GM19455 (cell line): ENCODE measurements at regions not wholly inside any gene's neighbourhood (a gene's known extent, or its start where the extent isn't known, plus 50 kb on each side); places are given as distances from the start of the nearest gene placed in this dataset.
"Not testable (repeated sequence)": the region's sequence is repeated elsewhere in the genome, so short reads cannot be mapped to it uniquely, and the experiment has no call there.

Source experiments
- ATAC-seq: cut with Tn5 transposase; IDR thresholded peaks from one replicate; pipeline ENCODE4 v1.9.1; 2021; ENCODE audit not compliant: unreplicated experiment

DNA sequence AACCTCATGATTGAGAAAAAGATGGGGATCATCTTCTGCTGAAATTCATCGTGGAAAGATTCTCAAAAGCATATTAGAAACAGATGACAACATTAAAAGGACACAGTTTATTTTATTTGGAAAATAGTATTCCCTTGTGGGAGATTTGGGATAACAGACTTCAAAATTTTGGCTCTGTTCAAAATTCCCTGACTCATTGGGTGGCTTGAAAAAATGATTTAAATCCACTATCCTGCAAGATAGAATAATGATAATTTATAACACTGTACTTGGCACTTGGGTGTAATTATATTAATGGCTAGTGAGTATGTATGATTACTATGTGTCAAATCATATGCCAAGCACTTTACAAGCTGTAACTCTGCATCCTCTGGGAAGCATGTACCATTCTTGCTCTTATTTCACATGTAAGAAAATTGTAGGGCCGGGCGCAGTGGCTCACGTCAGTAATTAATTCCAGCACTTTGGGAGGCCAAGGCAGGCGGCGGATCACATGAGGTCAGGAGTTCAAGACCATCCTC lies 128.8 kb downstream of the LMNTD1 start:
- ATAC-seq, result no peak

DNA sequence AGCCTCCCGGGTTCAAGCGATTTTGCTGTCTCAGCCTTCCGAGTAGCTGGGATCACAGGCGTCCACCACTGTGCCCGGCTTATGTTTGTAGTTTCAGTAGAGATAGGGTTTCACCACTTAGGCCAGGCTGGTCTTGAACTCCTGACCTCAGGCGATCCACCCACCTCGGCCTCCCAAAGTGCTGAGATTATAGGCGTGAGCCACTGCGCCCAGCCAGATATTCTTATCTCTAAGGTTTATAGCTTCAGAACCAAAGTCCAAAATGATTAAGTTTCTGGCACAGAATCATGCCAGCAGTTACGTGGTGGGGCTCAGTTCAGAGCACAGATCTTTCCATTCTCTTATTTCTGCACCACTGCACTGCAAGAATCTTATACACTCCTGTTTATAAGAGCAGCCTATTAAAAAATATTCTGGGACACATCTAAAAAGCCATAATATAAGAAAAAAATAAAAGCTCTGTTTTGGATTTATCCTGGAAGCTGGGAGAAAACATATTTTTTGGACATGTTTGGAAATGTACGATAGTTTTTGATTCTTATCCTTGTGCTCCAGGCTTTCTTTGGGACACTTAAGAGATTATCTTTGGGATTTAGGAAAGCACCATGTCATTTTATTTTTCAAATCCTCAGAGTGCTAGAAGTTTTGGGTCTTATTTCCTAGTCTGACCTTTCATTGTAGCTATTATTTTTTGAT lies 129.6 kb downstream of the LMNTD1 start:
- no peak for ATAC-seq

DNA sequence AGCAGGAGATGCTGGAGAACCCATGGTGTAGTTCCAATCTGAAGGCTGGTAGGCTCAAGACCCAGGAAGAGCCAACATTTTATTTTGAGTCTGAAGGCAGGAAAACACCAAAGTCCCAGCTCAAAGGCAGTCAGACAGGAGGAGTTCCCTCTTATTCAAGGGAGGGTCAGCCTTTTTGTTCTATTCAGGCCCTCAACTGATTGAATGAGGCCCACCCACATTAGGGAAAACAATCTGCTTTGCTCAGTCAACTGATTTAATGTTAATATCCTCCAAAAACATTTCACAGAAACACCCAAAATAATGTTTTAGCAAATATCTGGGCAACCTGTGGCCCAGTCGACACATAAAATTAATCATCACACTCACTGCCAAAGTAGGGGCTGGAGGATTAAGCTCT lies 130.8 kb downstream of the LMNTD1 start:
- no peak for ATAC-seq

DNA sequence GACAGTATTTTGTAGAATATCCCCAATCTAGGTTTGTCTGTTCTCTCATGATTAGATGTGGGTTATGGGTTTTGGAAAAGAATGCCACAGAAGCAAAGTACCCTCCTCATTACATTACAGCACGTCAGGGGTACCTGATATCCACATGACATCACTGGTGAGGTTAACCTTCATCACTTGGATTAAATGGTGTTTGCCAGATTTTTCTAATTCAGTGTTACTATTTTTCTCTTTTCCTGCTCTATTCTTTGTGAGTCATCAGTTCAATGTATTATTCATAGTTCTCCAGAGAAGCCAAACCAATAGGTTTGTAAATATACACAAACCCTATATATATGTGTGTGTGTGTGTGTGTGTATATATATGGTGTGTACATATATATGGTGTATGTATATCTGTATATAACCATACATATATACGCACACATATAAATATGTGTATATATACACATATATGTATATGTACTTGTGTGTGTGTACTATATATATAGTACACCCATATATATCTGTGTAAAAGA lies 131.4 kb downstream of the LMNTD1 start:
- ATAC-seq, result no peak

GRCh38 chr12:25420116-25420515 lies 133.0 kb downstream of the LMNTD1 start:
- no peak for ATAC-seq

GRCh38 chr12:25419595-25419994 lies 133.5 kb downstream of the LMNTD1 start:
- no peak for ATAC-seq

DNA sequence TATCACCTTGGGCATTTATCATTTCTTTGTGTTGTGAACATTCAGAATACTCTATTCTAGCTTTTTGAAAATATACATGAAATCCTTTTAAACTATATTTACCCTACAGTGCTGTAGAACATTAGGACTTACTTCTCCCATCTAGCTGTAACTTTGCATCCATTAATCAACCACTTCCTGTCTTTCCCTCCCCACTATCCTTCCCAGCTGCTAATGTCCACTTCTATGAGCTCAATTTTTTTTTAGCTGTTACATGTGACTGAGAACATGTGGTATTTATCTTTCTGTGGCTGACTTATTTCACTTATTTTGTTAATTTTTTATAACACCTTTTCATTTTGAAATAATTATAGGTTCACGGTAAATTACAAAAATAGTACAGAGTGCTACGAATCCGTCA lies 136.0 kb downstream of the LMNTD1 start:
- no peak for ATAC-seq

DNA sequence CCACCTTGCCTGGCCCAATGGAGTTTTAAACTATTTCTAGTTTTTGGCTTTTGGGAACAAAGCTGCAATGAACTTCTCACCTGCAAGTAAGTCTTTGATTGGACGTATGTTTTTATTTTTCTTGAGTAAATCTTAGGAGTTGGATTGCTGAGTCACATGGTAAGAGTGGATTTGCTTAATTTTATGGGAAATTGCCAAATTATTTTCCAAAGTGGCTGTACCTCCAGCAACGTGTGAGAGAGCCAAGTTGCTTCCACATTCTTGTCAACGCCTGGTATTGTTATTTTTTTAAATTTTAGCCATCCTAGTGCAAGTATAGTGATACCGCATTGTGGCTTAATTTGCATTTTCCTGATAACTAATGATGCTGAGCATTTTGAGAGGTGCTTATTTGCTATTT lies 136.6 kb downstream of the LMNTD1 start:
- no peak for ATAC-seq

- ATAC-seq, result no peak
These were observed 138.1 kb downstream of the LMNTD1 start for GRCh38 chr12:25415004-25415403.

DNA sequence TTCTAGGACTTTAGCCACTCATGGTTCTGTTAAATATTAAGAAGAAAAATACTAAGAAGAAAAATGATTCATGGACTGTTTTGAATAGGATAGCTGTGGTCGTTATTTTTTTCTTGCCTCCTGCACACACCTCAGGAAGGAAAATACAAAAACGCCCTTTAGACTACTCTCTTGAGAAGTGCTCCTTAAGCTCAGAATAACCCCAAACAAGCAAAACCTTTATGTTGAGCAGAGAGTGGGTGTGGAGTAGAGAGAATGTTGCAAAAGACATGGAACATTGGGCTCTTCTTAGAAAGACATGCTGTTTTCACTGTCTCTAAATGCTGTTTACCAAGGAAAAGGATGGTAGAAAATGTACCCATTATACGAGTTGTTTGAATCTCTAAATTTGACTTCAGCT lies 140.3 kb downstream of the LMNTD1 start:
- no peak for ATAC-seq

- ATAC-seq, result no peak
These were observed 148.1 kb downstream of the LMNTD1 start for GRCh38 chr12:25404955-25405354.

GRCh38 chr12:25401547-25402345 lies 151.0 kb upstream of the KRAS start:
- ATAC-seq, result no peak

DNA sequence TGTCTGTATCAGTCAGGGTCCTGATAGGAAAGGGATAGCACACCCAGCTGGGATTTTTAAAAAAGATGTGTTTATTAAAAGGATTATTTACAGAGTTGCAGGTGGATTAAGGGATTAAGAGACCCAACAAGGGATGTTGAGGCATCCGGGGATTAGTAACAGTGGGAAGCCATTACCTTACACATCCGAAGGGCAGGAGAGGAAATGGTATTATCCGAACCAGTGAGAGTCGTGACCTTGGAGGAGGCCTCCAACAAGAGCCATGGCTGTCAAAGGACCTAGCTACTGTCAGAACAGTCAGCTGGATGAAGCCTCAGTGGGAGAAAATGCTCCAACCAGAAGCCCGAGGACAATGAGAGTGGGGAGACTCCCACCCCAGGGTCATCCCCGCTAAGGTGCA lies 146.3 kb upstream of the KRAS start:
- no peak for ATAC-seq

GRCh38 chr12:25395227-25395626 lies 144.5 kb upstream of the KRAS start:
- ATAC-seq, result no peak

DNA sequence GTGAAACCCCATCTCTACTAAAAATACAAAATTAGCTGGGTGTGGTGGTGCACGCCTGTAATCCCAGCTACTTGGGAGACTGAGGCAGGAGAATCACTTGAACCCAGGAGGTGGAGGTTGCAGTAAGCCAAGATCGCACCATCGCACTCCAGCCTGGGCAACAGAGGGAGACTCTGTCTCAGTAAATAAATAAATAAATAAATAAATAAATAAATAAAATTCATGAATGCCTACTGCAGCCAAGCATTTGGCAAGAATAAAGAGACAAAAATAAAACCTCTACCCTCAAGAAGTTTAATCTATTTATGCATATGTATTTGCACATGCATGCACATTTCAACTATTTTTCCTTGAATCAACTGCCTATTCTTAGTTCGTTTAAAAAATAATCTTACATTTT lies 144.0 kb upstream of the KRAS start:
- not testable (repeated sequence) for ATAC-seq

DNA sequence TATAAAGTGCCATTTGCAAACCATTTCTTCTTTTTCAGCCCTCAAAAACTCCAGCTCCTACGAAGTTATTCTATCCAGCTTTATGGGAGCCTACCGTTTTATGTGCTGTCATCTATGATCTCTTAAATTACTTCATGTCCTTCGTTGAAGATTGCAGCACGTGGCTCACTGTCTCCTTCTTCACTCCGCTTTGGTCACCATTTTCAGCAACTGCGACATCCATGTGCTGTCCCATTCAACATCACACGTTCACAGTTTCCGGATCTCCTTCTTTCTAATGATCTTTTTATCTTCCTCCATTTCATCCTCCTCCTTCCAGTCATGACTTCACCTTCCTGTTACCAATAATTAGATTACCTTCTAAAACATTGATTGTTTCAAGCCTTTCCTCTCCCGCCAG lies 143.3 kb upstream of the KRAS start:
- ATAC-seq, result no peak

DNA sequence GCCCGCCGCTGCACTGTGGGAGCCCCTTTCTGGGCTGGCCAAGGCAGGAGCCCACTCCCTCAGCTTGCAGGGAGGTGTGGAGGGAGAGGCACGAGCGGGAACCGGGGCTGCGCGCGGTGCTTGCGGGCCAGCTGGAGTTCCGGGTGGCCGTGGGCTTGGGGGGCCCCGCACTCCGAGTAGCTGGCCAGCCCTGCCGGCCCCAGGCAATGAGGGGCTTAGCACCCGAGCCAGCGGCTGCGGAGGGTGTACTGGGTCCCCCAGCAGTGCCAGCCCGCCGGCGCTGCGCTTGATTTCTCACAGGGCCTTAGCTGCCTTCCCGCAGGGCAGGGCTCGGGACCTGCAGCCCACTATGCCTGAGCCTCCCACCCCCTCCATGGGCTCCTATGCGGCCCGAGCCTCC lies 140.6 kb upstream of the KRAS start:
- not testable (repeated sequence) for ATAC-seq

DNA sequence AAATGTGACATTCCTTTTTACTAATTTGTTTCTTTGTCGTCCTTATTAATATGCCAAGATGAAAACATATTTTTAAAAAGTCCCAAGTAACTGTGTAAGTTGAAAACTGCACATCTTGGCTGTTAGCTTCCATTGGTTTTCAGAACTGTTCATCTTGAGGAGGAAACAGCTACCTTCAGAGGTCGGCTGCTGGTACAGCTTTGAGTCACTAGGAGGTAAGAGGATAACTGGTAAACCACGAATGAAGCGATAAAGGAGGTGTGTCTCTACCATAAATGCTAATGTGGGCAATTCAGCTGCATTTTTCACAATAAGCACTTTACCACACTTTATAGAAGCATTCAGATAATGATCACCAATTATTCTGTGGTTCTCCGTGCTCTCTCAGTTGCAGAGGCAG lies 137.5 kb upstream of the KRAS start:
- no peak for ATAC-seq

DNA sequence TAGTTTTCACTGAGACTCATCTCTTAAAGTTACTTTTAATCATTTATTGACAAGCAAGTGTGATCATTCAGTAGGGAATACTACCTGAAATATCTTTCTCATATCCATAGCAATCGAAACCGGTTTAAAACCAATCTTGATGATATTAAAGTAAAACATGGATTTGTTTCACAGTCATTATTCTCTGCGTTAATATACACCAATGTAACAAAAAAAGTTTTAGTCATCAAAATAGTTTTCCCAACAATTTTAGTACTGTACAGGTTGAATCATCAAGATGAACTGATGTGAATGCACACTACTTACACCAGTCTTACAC lies 137.0 kb upstream of the KRAS start:
- ATAC-seq, result no peak

DNA sequence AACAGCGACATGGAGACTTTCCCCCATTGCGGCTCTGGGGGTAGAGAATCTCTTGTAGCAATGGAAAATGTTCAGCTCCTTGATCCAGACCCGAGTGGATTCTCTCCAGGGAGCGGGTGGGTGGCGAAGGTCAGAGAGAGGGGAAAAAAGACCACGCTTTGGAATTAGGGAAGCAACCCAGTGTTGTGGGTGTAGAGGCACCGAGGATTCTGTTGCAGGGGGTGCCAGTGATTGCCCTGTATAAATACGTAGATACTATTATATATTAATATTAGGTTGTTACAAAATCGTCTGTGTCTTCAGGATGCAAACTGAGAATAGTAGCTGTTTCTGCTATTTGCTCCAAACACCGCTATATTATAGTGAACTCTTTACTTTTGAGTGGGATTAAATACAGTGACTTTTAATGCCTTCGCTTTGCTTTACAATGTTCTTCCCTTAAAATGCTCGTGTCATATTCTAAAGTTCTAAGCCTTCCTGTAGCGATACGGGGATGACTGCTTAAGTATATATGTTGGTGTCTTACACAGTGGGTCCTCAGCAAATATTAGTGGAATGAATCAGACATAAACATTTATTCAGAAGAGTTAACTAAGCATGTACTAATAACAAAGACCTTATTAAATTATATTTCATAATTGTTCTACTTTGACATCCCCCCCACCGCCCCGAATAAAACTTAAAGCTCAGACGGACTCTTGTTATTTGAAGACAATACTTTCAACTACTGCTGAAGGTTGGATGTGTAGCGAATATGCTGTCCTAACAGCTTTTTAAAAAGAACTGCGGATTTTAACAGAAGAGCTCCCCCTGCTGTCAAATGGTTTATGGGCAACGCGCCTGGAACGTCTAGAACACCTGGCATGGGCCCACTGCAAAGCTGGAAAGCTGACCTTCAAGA lies 136.4 kb upstream of the KRAS start:
- no peak for ATAC-seq

DNA sequence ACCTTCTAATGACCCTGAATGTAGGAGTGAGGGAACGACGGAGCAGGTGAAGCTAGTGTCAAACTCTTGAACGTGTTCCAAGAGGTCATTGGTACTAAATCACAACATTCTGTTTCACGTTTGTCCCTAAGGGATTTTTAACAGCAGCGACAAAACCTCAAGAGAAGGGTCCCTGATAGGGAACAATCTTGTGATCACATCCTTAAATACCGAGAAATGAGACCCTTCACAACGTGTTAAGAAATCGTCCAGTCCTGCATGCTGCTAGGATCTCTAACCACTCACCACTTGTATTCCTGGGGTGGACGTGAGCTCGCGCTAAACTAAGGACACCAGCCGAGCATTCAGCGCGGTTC lies 134.1 kb upstream of the KRAS start:
- ATAC-seq, result no peak
